Panc1 (cell line): ENCODE measurements at regions not wholly inside any gene's neighbourhood (a gene's known extent, or its start where the extent isn't known, plus 50 kb on each side); places are given as distances from the start of the nearest gene placed in this dataset.

Source experiments
- ATAC-seq: fragments of 200-7000 bp; cut with Tn5 transposase; 2 replicates; pipeline ENCODE4 v1.9.1; 2020; ENCODE audit warnings: mild to moderate bottlenecking, moderate library complexity
- BruUV-seq: library from RNA; stranded (reverse); fragments of 400-500 nt; replicated peaks from 2 replicates; lab custom pipeline; 2021; lab: Mats Ljungman, UMichigan
- CTCF ChIA-PET: fragments of 300-600 bp; sonication (Branson Sonifier 250); formaldehyde crosslinking; loops from one replicate; lab custom pipeline; 2022; ENCODE audit warnings: antibody characterized with exemption; lab: Charles Lee
- POLR2A ChIA-PET: fragments of 300-600 bp; sonication (Branson Sonifier 250); formaldehyde crosslinking; loops from one replicate; lab custom pipeline; 2022; ENCODE audit warnings: antibody characterized with exemption; lab: Charles Lee
- DNase-seq: peaks from one replicate; pipeline ENCODE4 v3.0.0-alpha.2; 2010; ENCODE audit warnings: low read depth, low spot score
- H3K27ac ChIP-seq: 2 replicates; pipeline ENCODE4 v1.5.1; 2011; ENCODE audit warnings: mild to moderate bottlenecking, low read length, inconsistent platforms
- H3K27me3 ChIP-seq: fragments of 200-500 bp; sonication (Bioruptor generic); 2 replicates; pipeline ENCODE4 v1.6.0; 2014; ENCODE audit warnings: low read length, inconsistent platforms; ENCODE audit not compliant: control insufficient read depth, insufficient read depth
- H3K36me3 ChIP-seq: fragments of 200-500 bp; sonication (Bioruptor generic); 2 replicates; pipeline ENCODE4 v1.5.1; 2014; ENCODE audit warnings: inconsistent platforms, mild to moderate bottlenecking, low read length, moderate library complexity; ENCODE audit not compliant: control insufficient read depth, insufficient read depth
- H3K4me1 ChIP-seq: 2 replicates; pipeline ENCODE4 v1.5.1; 2011; ENCODE audit warnings: inconsistent platforms, mild to moderate bottlenecking, low read length, moderate library complexity; ENCODE audit not compliant: control insufficient read depth, insufficient read depth
- H3K4me3 ChIP-seq, 2 experiments: 2 replicates each; pipeline ENCODE4 v1.5.1; 2011 to 2012; ENCODE audit warnings: low read depth in 2 of 2, low read length in 2 of 2, mild to moderate bottlenecking in 2 of 2, inconsistent platforms in 1 of 2, moderate library complexity in 1 of 2
- H3K9me3 ChIP-seq: fragments of 200-500 bp; sonication (Bioruptor generic); 2 replicates; pipeline ENCODE4 v1.5.1; 2014; ENCODE audit warnings: low read depth, mild to moderate bottlenecking, inconsistent platforms, low read length, moderate library complexity; ENCODE audit not compliant: control insufficient read depth, insufficient read depth
- CTCF ChIP-seq: fragments of 450-650 bp; IDR thresholded peaks from 2 replicates; pipeline ENCODE4 v1.5.1; 2017; ENCODE audit warnings: mild to moderate bottlenecking
- POLR2AphosphoS5 ChIP-seq: IDR thresholded peaks from 2 replicates; pipeline ENCODE4 v1.6.1; 2012; ENCODE audit warnings: mild to moderate bottlenecking, low read depth, low read length, moderate library complexity
- SIN3A ChIP-seq: IDR thresholded peaks from 2 replicates; pipeline ENCODE4 v1.6.1; 2012; ENCODE audit warnings: low read depth, mild to moderate bottlenecking, low read length, moderate library complexity, borderline replicate concordance; ENCODE audit not compliant: insufficient read depth
- TCF7L2 ChIP-seq: IDR thresholded peaks from 2 replicates; pipeline ENCODE4 v1.6.1; 2011; ENCODE audit warnings: mild to moderate bottlenecking, low read depth, low read length, inconsistent platforms
- in situ Hi-C: cut with HindIII; loops from 2 replicates; pipeline ENCODE4 v1.10.0; 2016; ENCODE audit warnings: low sequenced_read_pairs, low pct_unique_long_range_greater_than_20kb
- intact Hi-C: fragments of 100-400 bp; cut with micrococcal nuclease; formaldehyde crosslinking; loops from one replicate; pipeline ENCODE4 v1.10.0; 2022; ENCODE audit not compliant: unreplicated experiment
- TF ChIP-seq, protein P1 (sequence below), 2 experiments: IDR thresholded peaks; 2 replicates each; pipeline ENCODE4 v1.6.1; 2011 to 2012; ENCODE audit warnings: low read depth in 2 of 2, control low read depth in 1 of 2, low read length in 1 of 2, mild to moderate bottlenecking in 1 of 2, moderate library complexity in 1 of 2; ENCODE audit not compliant: insufficient read depth in 1 of 2

GRCh38 chr2:188028739-188029138, 262.9 kb upstream of the GULP1 start:
- H3K36me3 ChIP-seq = no peaks in the 10 kb centered on the region
- H3K27me3 ChIP-seq = no peaks in the 10 kb centered on the region
- ChIA-PET POLR2A (no interaction called here), CTCF (no interaction called here)
- H3K4me3 ChIP-seq = no peak overlapping the region
- no peak overlapping the region for H3K27ac ChIP-seq
- no peaks in the 10 kb centered on the region for H3K9me3 ChIP-seq
- BruUV-seq = no TSS peak
- no peaks in the 10 kb centered on the region; the same call in 1 of the 2 replicates for H3K4me1 ChIP-seq
- no peak for DNase-seq
- TF ChIP-seq SIN3A (no peak), CTCF (no peak), TCF7L2 (no peak), POLR2AphosphoS5 (no peak)
- TF ChIP-seq, protein P1, sequence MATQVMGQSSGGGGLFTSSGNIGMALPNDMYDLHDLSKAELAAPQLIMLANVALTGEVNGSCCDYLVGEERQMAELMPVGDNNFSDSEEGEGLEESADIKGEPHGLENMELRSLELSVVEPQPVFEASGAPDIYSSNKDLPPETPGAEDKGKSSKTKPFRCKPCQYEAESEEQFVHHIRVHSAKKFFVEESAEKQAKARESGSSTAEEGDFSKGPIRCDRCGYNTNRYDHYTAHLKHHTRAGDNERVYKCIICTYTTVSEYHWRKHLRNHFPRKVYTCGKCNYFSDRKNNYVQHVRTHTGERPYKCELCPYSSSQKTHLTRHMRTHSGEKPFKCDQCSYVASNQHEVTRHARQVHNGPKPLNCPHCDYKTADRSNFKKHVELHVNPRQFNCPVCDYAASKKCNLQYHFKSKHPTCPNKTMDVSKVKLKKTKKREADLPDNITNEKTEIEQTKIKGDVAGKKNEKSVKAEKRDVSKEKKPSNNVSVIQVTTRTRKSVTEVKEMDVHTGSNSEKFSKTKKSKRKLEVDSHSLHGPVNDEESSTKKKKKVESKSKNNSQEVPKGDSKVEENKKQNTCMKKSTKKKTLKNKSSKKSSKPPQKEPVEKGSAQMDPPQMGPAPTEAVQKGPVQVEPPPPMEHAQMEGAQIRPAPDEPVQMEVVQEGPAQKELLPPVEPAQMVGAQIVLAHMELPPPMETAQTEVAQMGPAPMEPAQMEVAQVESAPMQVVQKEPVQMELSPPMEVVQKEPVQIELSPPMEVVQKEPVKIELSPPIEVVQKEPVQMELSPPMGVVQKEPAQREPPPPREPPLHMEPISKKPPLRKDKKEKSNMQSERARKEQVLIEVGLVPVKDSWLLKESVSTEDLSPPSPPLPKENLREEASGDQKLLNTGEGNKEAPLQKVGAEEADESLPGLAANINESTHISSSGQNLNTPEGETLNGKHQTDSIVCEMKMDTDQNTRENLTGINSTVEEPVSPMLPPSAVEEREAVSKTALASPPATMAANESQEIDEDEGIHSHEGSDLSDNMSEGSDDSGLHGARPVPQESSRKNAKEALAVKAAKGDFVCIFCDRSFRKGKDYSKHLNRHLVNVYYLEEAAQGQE (IDR thresholded peaks at IDR 0.05; ENCODE audit: insufficient read depth in 1 of 2, low read depth in 2 of 2, low read length in 1 of 2) = no peak
- in situ Hi-C loops (no loop called here), intact Hi-C loops (no loop called here)
- no peak for ATAC-seq

DNA sequence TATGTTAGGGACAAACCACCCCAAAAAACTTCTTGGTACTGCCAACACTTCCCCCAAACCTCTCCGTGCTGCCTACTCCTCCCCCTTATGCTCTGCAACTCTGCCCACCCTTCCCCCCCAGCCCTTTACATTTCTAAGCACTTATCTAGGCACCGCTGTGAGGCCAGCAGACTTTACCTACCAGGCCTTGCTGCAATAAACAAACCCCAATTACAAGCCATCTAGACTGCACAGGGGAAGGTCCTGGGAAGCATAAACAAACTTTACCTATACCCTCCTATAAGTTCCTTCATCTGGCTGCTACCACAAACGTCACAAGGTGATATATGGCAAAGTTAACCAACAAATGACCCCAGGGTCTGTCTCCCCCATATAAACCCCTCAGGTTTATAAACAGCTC, 259.4 kb upstream of the GULP1 start:
- Histone ChIP-seq H3K9me3 (no peaks in the 10 kb centered on the region), H3K27me3 (no peaks in the 10 kb centered on the region), H3K36me3 (no peaks in the 10 kb centered on the region), H3K4me1 (no peaks in the 10 kb centered on the region), H3K27ac (no peak overlapping the region), H3K4me3 (no peak overlapping the region)
- TF ChIP-seq POLR2AphosphoS5 (no peak), CTCF (no peak), TCF7L2 (no peak), SIN3A (no peak)
- TF ChIP-seq, protein P1 (IDR thresholded peaks at IDR 0.05; ENCODE audit: insufficient read depth in 1 of 2, low read depth in 2 of 2, low read length in 1 of 2) = no peak
- DNase-seq (no peak), ATAC-seq (no peak)
- CTCF ChIA-PET = no interaction called here
- intact Hi-C loops (no loop called here), in situ Hi-C loops (no loop called here)
- BruUV-seq = no TSS peak
- POLR2A ChIA-PET = no interaction called here
